Colonic mucosa (tissue), 4 donors: ENCODE measurements at regions not wholly inside any gene's neighbourhood (a gene's known extent, or its start where the extent isn't known, plus 50 kb on each side); places are given as distances from the start of the nearest gene placed in this dataset.

Experiments used
- DNase-seq: peaks from one replicate; pipeline ENCODE4 v3.0.0-alpha.2; 2020
- H3K27ac ChIP-seq: fragments of 200-600 bp; one replicate; pipeline ENCODE4 v1.8.0; 2021
- H3K27me3 ChIP-seq: fragments of 200-600 bp; one replicate; pipeline ENCODE4 v1.8.0; 2021
- H3K36me3 ChIP-seq: fragments of 200-600 bp; one replicate; pipeline ENCODE4 v1.8.0; 2021
- H3K4me1 ChIP-seq: fragments of 200-600 bp; one replicate; pipeline ENCODE4 v1.8.0; 2021; ENCODE audit warnings: mild to moderate bottlenecking
- H3K4me3 ChIP-seq: fragments of 200-600 bp; one replicate; pipeline ENCODE4 v1.8.0; 2021
- H3K9ac ChIP-seq, 2 donors: one replicate each; pipeline ENCODE4 v1.7.0; 2013; ENCODE audit warnings: control low read depth in 2 of 2, low read depth in 2 of 2, low read length in 2 of 2
- H3K9me3 ChIP-seq: fragments of 200-600 bp; one replicate; pipeline ENCODE4 v1.8.0; 2021
- CTCF ChIP-seq: fragments of 200-600 bp; IDR thresholded peaks from one replicate; pipeline ENCODE4 v1.8.0; 2022; ENCODE audit warnings: antibody characterized with exemption, mild to moderate bottlenecking
- intact Hi-C: fragments of 100-400 bp; cut with DNase I; formaldehyde crosslinking; loops from one replicate; pipeline ENCODE4 v1.14.1; 2022
- donor health status: healthy.
- donor health status: DM: no; HTN: no; CAD: no.
- donor health status: DM: no; HTN: no; CAD: no.

- Histone ChIP-seq H3K36me3 (no peaks in the 10 kb centered on the region), H3K9ac (no peak overlapping the region), H3K4me3 (no peak overlapping the region), H3K27ac (no peak overlapping the region), H3K27me3 (no peaks in the 10 kb centered on the region), H3K9me3 (no peaks in the 10 kb centered on the region), H3K4me1 (no peaks in the 10 kb centered on the region)
- intact Hi-C loops: no loop called here
- TF ChIP-seq CTCF: no peak
- no peak for DNase-seq
Observed at GRCh38 chr12:25744313-25744712, 191.2 kb upstream of the LMNTD1 start.

DNA sequence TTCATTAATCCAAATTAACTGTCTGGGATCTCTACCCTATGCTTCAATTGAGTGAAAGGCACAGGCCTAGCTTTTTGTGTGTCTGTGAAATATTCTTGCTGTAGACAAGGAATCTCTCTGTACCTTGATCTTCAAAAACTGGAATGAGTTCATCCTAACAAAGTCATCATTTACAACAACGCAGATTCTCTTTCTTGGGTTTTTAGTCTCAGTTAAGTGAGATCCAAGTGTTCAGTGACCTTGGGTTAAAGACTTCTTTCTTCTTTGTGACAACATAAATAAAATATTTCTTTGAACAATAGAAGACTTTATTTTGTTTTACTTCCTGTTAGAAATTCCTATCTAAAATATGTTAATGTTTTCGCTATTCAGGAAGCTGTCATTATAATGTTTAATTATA, 192.2 kb upstream of the LMNTD1 start:
- no peaks in the 10 kb centered on the region for H3K9me3 ChIP-seq
- H3K36me3 ChIP-seq: no peaks in the 10 kb centered on the region
- intact Hi-C loops: no loop called here
- H3K9ac ChIP-seq: no peak overlapping the region
- H3K27ac ChIP-seq: no peak overlapping the region
- H3K4me1 ChIP-seq: no peaks in the 10 kb centered on the region
- H3K4me3 ChIP-seq: no peak overlapping the region
- H3K27me3 ChIP-seq: no peaks in the 10 kb centered on the region
- TF ChIP-seq CTCF: no peak
- DNase-seq: no peak

- Histone ChIP-seq H3K4me3 (no peak overlapping the region), H3K9me3 (no peaks in the 10 kb centered on the region), H3K27ac (no peak overlapping the region), H3K36me3 (no peaks in the 10 kb centered on the region), H3K4me1 (no peaks in the 10 kb centered on the region), H3K9ac (no peak overlapping the region), H3K27me3 (no peaks in the 10 kb centered on the region)
- no peak for DNase-seq
- TF ChIP-seq CTCF: no peak
- intact Hi-C loops: no loop called here
Observed at GRCh38 chr12:25746131-25746530, 193.0 kb upstream of the LMNTD1 start.

GRCh38 chr12:25752710-25753309, 199.7 kb upstream of the LMNTD1 start:
- intact Hi-C loops: no loop called here
- no peaks in the 10 kb centered on the region for H3K27me3 ChIP-seq
- no peaks in the 10 kb centered on the region for H3K9me3 ChIP-seq

GRCh38 chr12:25755136-25755970, 202.3 kb upstream of the LMNTD1 start:
- Histone ChIP-seq H3K27me3 (no peaks in the 10 kb centered on the region), H3K4me1 (no peaks in the 10 kb centered on the region), H3K27ac (no peak overlapping the region), H3K4me3 (no peak overlapping the region), H3K36me3 (no peaks in the 10 kb centered on the region), H3K9me3 (no peaks in the 10 kb centered on the region), H3K9ac (no peak overlapping the region)
- intact Hi-C loops: no loop called here
- no peak for DNase-seq
- no peak for TF ChIP-seq CTCF

More at GRCh38 chr12:25752710-25753309, 199.7 kb upstream of the LMNTD1 start:
- no peaks in the 10 kb centered on the region for H3K36me3 ChIP-seq
- no peaks in the 10 kb centered on the region for H3K4me1 ChIP-seq
- H3K4me3 ChIP-seq: no peak overlapping the region
- DNase-seq: no peak
- TF ChIP-seq CTCF: no peak
- H3K27ac ChIP-seq: no peak overlapping the region
- no peak overlapping the region for H3K9ac ChIP-seq
